ENCODE measurements at regions not wholly inside any gene's neighbourhood (a gene's known extent, or its start where the extent isn't known, plus 50 kb on each side); places are given as distances from the start of the nearest gene placed in this dataset.

DNA sequence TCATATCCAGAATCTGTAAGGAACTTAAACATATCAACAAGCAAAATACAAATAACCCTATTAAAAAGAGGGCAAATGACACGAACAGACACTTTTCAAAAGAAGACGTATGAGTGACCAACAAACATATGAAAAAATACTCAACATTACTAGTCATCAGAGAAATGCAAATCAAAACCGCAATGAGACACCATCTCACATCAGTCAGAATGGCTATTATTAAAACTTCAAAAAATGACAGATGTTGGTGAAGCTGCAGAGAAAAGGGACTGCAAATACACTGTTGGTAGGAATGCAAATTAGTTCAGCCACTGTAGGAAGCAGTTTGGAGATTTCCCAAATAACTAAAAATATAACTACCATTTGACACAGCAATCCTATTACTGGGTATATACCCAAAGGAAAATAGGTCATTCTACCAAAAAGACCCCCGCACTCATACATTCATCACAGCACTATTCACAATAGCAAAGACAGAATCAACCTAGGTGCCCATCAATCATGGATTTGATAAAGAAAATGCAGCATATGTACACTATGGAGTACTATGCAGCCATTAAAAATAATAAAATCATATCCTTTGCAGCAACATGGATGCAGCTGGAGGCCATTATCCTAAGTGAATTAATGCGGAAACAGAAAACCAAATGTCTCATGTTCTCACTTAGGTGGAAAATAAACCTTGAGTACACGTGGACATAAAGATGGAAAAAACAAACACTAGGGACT lies 230.1 kb upstream of the RAB4A start:
- Histone ChIP-seq H3K36me3 (replicated peaks; ENCODE audit: low read depth, low read length) (no peaks in the 10 kb centered on the region), H3K4me2 (ENCODE audit: low read length) (no peak overlapping the region), H3K27me3 (ENCODE audit: low read depth, low read length) (peaks cover 84% of the 10 kb centered on the region), H3K9ac (ENCODE audit: low read length) (no peak overlapping the region), H3K4me3 (ENCODE audit: low read length) (no peak overlapping the region), H4K20me1 (ENCODE audit: insufficient read depth, low read length) (no peaks in the 10 kb centered on the region), H3K79me2 (ENCODE audit: low read length) (no peaks in the 10 kb centered on the region), H3K4me1 (ENCODE audit: low read length) (no peaks in the 10 kb centered on the region), H3K9me3 (ENCODE audit: insufficient read depth, low read length) (no peaks in the 10 kb centered on the region), H2AFZ (ENCODE audit: low read depth, low read length) (no peak overlapping the region), H3K27ac (ENCODE audit: low read length) (no peak overlapping the region)
- TF ChIP-seq, protein P1, sequence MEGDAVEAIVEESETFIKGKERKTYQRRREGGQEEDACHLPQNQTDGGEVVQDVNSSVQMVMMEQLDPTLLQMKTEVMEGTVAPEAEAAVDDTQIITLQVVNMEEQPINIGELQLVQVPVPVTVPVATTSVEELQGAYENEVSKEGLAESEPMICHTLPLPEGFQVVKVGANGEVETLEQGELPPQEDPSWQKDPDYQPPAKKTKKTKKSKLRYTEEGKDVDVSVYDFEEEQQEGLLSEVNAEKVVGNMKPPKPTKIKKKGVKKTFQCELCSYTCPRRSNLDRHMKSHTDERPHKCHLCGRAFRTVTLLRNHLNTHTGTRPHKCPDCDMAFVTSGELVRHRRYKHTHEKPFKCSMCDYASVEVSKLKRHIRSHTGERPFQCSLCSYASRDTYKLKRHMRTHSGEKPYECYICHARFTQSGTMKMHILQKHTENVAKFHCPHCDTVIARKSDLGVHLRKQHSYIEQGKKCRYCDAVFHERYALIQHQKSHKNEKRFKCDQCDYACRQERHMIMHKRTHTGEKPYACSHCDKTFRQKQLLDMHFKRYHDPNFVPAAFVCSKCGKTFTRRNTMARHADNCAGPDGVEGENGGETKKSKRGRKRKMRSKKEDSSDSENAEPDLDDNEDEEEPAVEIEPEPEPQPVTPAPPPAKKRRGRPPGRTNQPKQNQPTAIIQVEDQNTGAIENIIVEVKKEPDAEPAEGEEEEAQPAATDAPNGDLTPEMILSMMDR (IDR thresholded peaks at IDR 0.05; ENCODE audit: low read depth, low read length): no peak
- no peak for TF ChIP-seq EZH2phosphoT487 (IDR thresholded peaks at IDR 0.05; ENCODE audit: low read depth)

DNA sequence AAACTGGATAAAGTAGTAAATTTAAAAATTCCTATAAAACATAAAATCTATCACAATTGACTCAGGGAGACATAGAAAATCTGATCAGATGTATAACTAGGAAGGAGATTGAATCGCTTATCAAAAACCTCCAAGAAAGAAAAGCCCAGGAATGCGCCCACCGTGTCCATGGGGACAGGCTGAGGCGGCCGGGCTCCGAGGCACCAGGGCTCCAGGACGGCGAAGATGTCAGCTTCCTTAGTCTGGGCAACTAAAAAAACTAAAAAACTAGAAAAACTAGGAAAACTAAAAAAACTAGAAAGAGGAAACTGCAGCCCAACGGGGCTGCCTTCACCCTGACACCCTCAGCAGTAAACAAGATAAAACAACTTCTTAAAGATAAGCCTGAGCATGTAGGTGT lies 229.0 kb upstream of the RAB4A start:
- H3K4me1 ChIP-seq (ENCODE audit: low read length): no peaks in the 10 kb centered on the region
- no peaks in the 10 kb centered on the region for H3K9me3 ChIP-seq (ENCODE audit: insufficient read depth, low read length)
- H4K20me1 ChIP-seq (ENCODE audit: insufficient read depth, low read length): no peaks in the 10 kb centered on the region
- no peak overlapping the region for H3K4me2 ChIP-seq (ENCODE audit: low read length)
- no peak for TF ChIP-seq EZH2phosphoT487 (IDR thresholded peaks at IDR 0.05; ENCODE audit: low read depth)
- no peak overlapping the region for H3K27ac ChIP-seq (ENCODE audit: low read length)
- no peak overlapping the region for H2AFZ ChIP-seq (ENCODE audit: low read depth, low read length)
- no peak overlapping the region for H3K4me3 ChIP-seq (ENCODE audit: low read length)
- no peak overlapping the region for H3K9ac ChIP-seq (ENCODE audit: low read length)
- no peaks in the 10 kb centered on the region for H3K79me2 ChIP-seq (ENCODE audit: low read length)
- no peaks in the 10 kb centered on the region for H3K36me3 ChIP-seq (replicated peaks; ENCODE audit: low read depth, low read length)
- H3K27me3 ChIP-seq (ENCODE audit: low read depth, low read length): peaks cover 78% of the 10 kb centered on the region

DNA sequence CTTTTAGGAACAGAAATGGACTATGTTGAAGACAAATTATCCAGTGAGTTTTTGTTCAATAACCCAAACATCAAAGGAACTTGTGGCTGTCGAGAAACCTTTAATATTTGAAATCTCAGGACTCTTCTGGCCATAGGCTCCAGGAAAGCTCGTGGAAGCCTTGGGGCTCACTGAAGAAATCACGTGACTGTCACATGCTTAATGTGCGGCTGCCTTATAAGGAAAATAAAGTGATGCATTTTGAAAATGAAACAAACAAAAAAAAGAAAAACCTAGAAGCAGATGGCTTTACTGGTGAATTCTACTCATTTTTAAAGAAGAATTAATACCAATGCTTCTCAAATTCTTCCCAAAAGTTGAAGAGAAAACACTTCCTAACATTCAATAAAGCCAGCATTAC lies 228.4 kb upstream of the RAB4A start:
- no peaks in the 10 kb centered on the region for H3K9me3 ChIP-seq (ENCODE audit: insufficient read depth, low read length)
- H2AFZ ChIP-seq (ENCODE audit: low read depth, low read length): no peak overlapping the region
- H3K4me2 ChIP-seq (ENCODE audit: low read length): no peak overlapping the region
- H3K36me3 ChIP-seq (replicated peaks; ENCODE audit: low read depth, low read length): no peaks in the 10 kb centered on the region
- no peak overlapping the region for H3K9ac ChIP-seq (ENCODE audit: low read length)
- no peaks in the 10 kb centered on the region for H3K4me1 ChIP-seq (ENCODE audit: low read length)
- no peaks in the 10 kb centered on the region for H4K20me1 ChIP-seq (ENCODE audit: insufficient read depth, low read length)
- H3K27ac ChIP-seq (ENCODE audit: low read length): no peak overlapping the region
- no peaks in the 10 kb centered on the region for H3K79me2 ChIP-seq (ENCODE audit: low read length)
- no peak overlapping the region for H3K4me3 ChIP-seq (ENCODE audit: low read length)
- no peak for TF ChIP-seq EZH2phosphoT487 (IDR thresholded peaks at IDR 0.05; ENCODE audit: low read depth)
- TF ChIP-seq, protein P1 (IDR thresholded peaks at IDR 0.05; ENCODE audit: low read depth, low read length): no peak
- peaks cover 73% of the 10 kb centered on the region for H3K27me3 ChIP-seq (ENCODE audit: low read depth, low read length)

DNA sequence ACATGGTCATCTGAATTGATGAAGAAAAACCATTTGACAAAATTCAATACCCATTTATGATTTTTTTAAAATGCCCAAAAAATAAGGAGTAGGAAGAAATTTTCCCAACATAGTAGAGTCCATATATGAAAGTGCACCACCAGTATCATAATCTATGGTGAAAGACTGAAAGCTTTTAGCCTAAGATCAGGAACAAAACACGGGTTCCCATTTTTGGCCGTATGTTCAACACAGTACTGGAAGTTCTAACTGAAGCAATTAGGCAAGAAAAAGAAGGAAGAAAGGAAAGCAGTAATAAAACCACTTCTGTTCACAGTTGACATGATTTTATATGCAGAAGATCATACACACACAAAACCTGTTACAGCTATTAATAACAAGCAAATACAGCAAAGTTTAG lies 227.8 kb upstream of the RAB4A start:
- TF ChIP-seq EZH2phosphoT487 (IDR thresholded peaks at IDR 0.05; ENCODE audit: low read depth): no peak
- TF ChIP-seq, protein P1 (IDR thresholded peaks at IDR 0.05; ENCODE audit: low read depth, low read length): no peak
- no peaks in the 10 kb centered on the region for H3K36me3 ChIP-seq (replicated peaks; ENCODE audit: low read depth, low read length)
- no peaks in the 10 kb centered on the region for H4K20me1 ChIP-seq (ENCODE audit: insufficient read depth, low read length)
- H3K79me2 ChIP-seq (ENCODE audit: low read length): no peaks in the 10 kb centered on the region
- no peak overlapping the region for H3K4me3 ChIP-seq (ENCODE audit: low read length)
- no peak overlapping the region for H2AFZ ChIP-seq (ENCODE audit: low read depth, low read length)
- peaks cover 67% of the 10 kb centered on the region for H3K27me3 ChIP-seq (ENCODE audit: low read depth, low read length)
- H3K9me3 ChIP-seq (ENCODE audit: insufficient read depth, low read length): no peaks in the 10 kb centered on the region
- no peak overlapping the region for H3K9ac ChIP-seq (ENCODE audit: low read length)
- H3K4me1 ChIP-seq (ENCODE audit: low read length): no peaks in the 10 kb centered on the region
- H3K27ac ChIP-seq (ENCODE audit: low read length): no peak overlapping the region
- H3K4me2 ChIP-seq (ENCODE audit: low read length): no peak overlapping the region

Measured in OCI-LY3 (cell line).